Liver (tissue), 8 donors: ENCODE measurements at regions not wholly inside any gene's neighbourhood (a gene's known extent, or its start where the extent isn't known, plus 50 kb on each side); places are given as distances from the start of the nearest gene placed in this dataset.

Experiments used
- DNase-seq: peaks from one replicate; pipeline ENCODE4 v3.0.0-alpha.2; 2017; ENCODE audit warnings: low spot score
- H3K27ac ChIP-seq, 2 donors: one replicate each; pipeline ENCODE4 v1.7.0; 2013; ENCODE audit warnings: inconsistent platforms in 2 of 2, low read length in 2 of 2, control low read depth in 1 of 2, low read depth in 1 of 2, mild to moderate bottlenecking in 1 of 2
- H3K27me3 ChIP-seq, 4 donors: one replicate each; pipeline versions ENCODE4 v1.6.1 to v1.7.0; 2013; ENCODE audit warnings: low read length in 3 of 4, inconsistent platforms in 1 of 4, mild to moderate bottlenecking in 1 of 4, moderate library complexity in 1 of 4; ENCODE audit not compliant: control insufficient read depth in 4 of 4, insufficient read depth in 4 of 4
- H3K36me3 ChIP-seq, 4 donors: one replicate each; pipeline versions ENCODE4 v1.6.1 to v1.7.0; 2013; ENCODE audit warnings: low read length in 3 of 4, mild to moderate bottlenecking in 3 of 4, low read depth in 1 of 4, moderate library complexity in 1 of 4; ENCODE audit not compliant: control insufficient read depth in 4 of 4, insufficient read depth in 3 of 4
- H3K4me1 ChIP-seq, 4 donors: one replicate each; pipeline versions ENCODE4 v1.6.1 to v1.7.0; 2013; ENCODE audit warnings: low read length in 3 of 4, mild to moderate bottlenecking in 3 of 4, moderate library complexity in 1 of 4; ENCODE audit not compliant: control insufficient read depth in 4 of 4, insufficient read depth in 4 of 4
- H3K4me3 ChIP-seq, 3 donors: one replicate each; pipeline versions ENCODE4 v1.6.1 to v1.7.0; 2013; ENCODE audit warnings: low read length in 3 of 3, control low read depth in 1 of 3, low read depth in 1 of 3, mild to moderate bottlenecking in 1 of 3
- H3K9ac ChIP-seq, 2 donors: one replicate each; pipeline ENCODE4 v1.7.0; 2013; ENCODE audit warnings: low read length in 2 of 2, mild to moderate bottlenecking in 2 of 2, moderate library complexity in 2 of 2, control low read depth in 1 of 2, low read depth in 1 of 2
- H3K9me3 ChIP-seq, 4 donors: one replicate each; pipeline versions ENCODE4 v1.6.1 to v1.7.0; 2013; ENCODE audit warnings: low read length in 3 of 4; ENCODE audit not compliant: control insufficient read depth in 4 of 4
- ATF3 ChIP-seq: IDR thresholded peaks from 2 replicates; pipeline ENCODE4 v1.6.1; 2016; ENCODE audit warnings: antibody characterized with exemption
- CTCF ChIP-seq: fragments of 150-350 bp; IDR thresholded peaks from 2 replicates; pipeline ENCODE4 v1.5.1; 2017; ENCODE audit warnings: improper control_type of control experiment, low read depth, low read length; ENCODE audit not compliant: missing input control
- FOXA1 ChIP-seq: IDR thresholded peaks from 2 replicates; pipeline ENCODE4 v1.6.1; 2016; ENCODE audit warnings: antibody characterized with exemption
- FOXA2 ChIP-seq: IDR thresholded peaks from 2 replicates; pipeline ENCODE4 v1.6.1; 2016; ENCODE audit warnings: antibody characterized with exemption
- GABPA ChIP-seq, 2 donors: IDR thresholded peaks in 1 of 2; conservative IDR thresholded peaks in 1 of 2; 2 replicates each; pipeline ENCODE4 v1.6.1; 2016; ENCODE audit warnings: antibody characterized with exemption in 2 of 2, mild to moderate bottlenecking in 1 of 2, moderate library complexity in 1 of 2
- HNF4A ChIP-seq, 2 donors: conservative IDR thresholded peaks; 2 replicates each; pipeline ENCODE4 v1.6.1; 2016; ENCODE audit warnings: antibody characterized with exemption in 2 of 2, mild to moderate bottlenecking in 2 of 2
- HNF4G ChIP-seq: IDR thresholded peaks from 2 replicates; pipeline ENCODE4 v1.6.1; 2016; ENCODE audit warnings: antibody characterized with exemption
- JUND ChIP-seq, 2 donors: IDR thresholded peaks; 2 replicates each; pipeline ENCODE4 v1.6.1; 2016; ENCODE audit warnings: antibody characterized with exemption in 2 of 2
- MAX ChIP-seq: IDR thresholded peaks from 2 replicates; pipeline ENCODE4 v1.6.1; 2016; ENCODE audit warnings: antibody characterized with exemption
- NR2F2 ChIP-seq: IDR thresholded peaks from 2 replicates; pipeline ENCODE4 v1.6.1; 2016; ENCODE audit warnings: antibody characterized with exemption
- RAD21 ChIP-seq, 2 donors: IDR thresholded peaks; 2 replicates each; pipeline ENCODE4 v1.6.1; 2016; ENCODE audit warnings: antibody characterized with exemption in 2 of 2, mild to moderate bottlenecking in 2 of 2
- REST ChIP-seq: IDR thresholded peaks from 2 replicates; pipeline ENCODE4 v1.6.1; 2016; ENCODE audit warnings: antibody characterized with exemption, mild to moderate bottlenecking
- RXRA ChIP-seq, 2 donors: IDR thresholded peaks; 2 replicates each; pipeline ENCODE4 v1.6.1; 2017 to 2018; ENCODE audit warnings: antibody characterized with exemption in 2 of 2, mild to moderate bottlenecking in 1 of 2
- SP1 ChIP-seq: IDR thresholded peaks from 2 replicates; pipeline ENCODE4 v1.6.1; 2018; ENCODE audit warnings: antibody characterized with exemption, mild to moderate bottlenecking
- TAF1 ChIP-seq: conservative IDR thresholded peaks from 2 replicates; pipeline ENCODE4 v1.6.1; 2016; ENCODE audit warnings: antibody characterized with exemption, mild to moderate bottlenecking
- YY1 ChIP-seq: IDR thresholded peaks from 2 replicates; pipeline ENCODE4 v1.6.1; 2016; ENCODE audit warnings: antibody characterized with exemption, mild to moderate bottlenecking
- ZBTB33 ChIP-seq: IDR thresholded peaks from 2 replicates; pipeline ENCODE4 v1.6.1; 2016; ENCODE audit warnings: antibody characterized with exemption
- WGBS: extraction: QIAGEN DNeasy Blood & Tissue Kit; methylation state at CpG from one replicate; pipeline ENCODE4 v1.1.7; 2013; 5-methylcytosine and 5-hydroxymethylcytosine counted together
- donor health status: healthy.
- donor health status: healthy.
- donor health status: healthy.
- donor health status: healthy.
- donor health status: healthy.

- H3K9me3 ChIP-seq: no peaks in the 10 kb centered on the region
- no peak overlapping the region for H3K9ac ChIP-seq
- 78% methylated on average over 2 of the region's 2 CpGs for WGBS
- no peak overlapping the region for H3K27ac ChIP-seq
- H3K4me1 ChIP-seq: no peaks in the 10 kb centered on the region
- no peak for DNase-seq
- H3K27me3 ChIP-seq: no peaks in the 10 kb centered on the region
- no peaks in the 10 kb centered on the region for H3K36me3 ChIP-seq
- no peak overlapping the region for H3K4me3 ChIP-seq
- TF ChIP-seq HNF4G (no peak), TAF1 (no peak), NR2F2 (no peak), ATF3 (no peak), HNF4A (conservative IDR thresholded peaks at IDR 0.05) (no peak), YY1 (no peak), SP1 (no peak), ZBTB33 (no peak), GABPA (IDR thresholded peaks at IDR 0.05 in 1 of 2, conservative IDR thresholded peaks at IDR 0.05 in 1 of 2) (no peak), FOXA2 (no peak), RAD21 (IDR thresholded peaks at IDR 0.05) (no peak), REST (no peak), JUND (IDR thresholded peaks at IDR 0.05) (no peak)
Observed at GRCh38 chr12:107352347-107353081, 259.2 kb upstream of the CRY1 start.

- WGBS: 97% methylated on average over 2 of the region's 2 CpGs
- Histone ChIP-seq H3K9ac (no peak overlapping the region), H3K9me3 (no peaks in the 10 kb centered on the region)
- TF ChIP-seq ATF3 (no peak), SP1 (no peak), NR2F2 (no peak), YY1 (no peak), MAX (no peak), ZBTB33 (no peak), HNF4A (conservative IDR thresholded peaks at IDR 0.05) (no peak), REST (no peak), FOXA1 (no peak), JUND (IDR thresholded peaks at IDR 0.05) (no peak), RXRA (IDR thresholded peaks at IDR 0.05) (no peak), RAD21 (IDR thresholded peaks at IDR 0.05) (no peak), GABPA (IDR thresholded peaks at IDR 0.05 in 1 of 2, conservative IDR thresholded peaks at IDR 0.05 in 1 of 2) (no peak), CTCF (no peak)
Observed at GRCh38 chr12:107353312-107353711, 260.0 kb upstream of the CRY1 start.

More at GRCh38 chr12:107353312-107353711, 260.0 kb upstream of the CRY1 start:
- DNase-seq: no peak
- no peaks in the 10 kb centered on the region for H3K27me3 ChIP-seq
- no peak overlapping the region for H3K4me3 ChIP-seq
- no peak overlapping the region for H3K27ac ChIP-seq
- H3K4me1 ChIP-seq: no peaks in the 10 kb centered on the region
- H3K36me3 ChIP-seq: no peaks in the 10 kb centered on the region
